ENCODE measurements at regions not wholly inside any gene's neighbourhood (a gene's known extent, or its start where the extent isn't known, plus 50 kb on each side); places are given as distances from the start of the nearest gene placed in this dataset.
"Not testable (repeated sequence)": the region's sequence is repeated elsewhere in the genome, so short reads cannot be mapped to it uniquely, and the experiment has no call there.

DNA sequence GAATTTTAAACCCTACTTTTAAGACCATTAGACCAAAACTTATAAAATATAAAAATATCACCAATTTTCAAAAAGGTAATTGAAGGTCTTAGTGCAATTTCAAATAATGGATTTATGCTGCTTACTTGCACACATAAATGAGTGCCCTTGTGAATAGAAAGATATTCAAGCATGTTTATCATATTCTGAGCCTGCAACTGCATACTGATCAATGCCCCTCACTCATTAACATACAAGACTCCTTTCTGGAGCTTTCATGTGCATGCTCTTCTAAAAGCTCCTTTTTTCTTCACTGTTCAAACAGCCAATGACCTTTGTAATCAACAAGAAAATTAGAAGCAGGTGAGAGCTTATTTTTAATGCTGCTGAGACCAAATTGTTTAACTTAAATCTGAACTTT is 1139.3 kb downstream of the HACE1 start:
- DNase-seq, result peak in 1 of 3 experiments; percentile 25

- DNase-seq, result no peak
Measured at GRCh38 chr6:103719545-103719944, 1140.2 kb downstream of the HACE1 start.

- no peak for DNase-seq
Measured at GRCh38 chr6:103715269-103715668, 1144.5 kb downstream of the HACE1 start.

DNA sequence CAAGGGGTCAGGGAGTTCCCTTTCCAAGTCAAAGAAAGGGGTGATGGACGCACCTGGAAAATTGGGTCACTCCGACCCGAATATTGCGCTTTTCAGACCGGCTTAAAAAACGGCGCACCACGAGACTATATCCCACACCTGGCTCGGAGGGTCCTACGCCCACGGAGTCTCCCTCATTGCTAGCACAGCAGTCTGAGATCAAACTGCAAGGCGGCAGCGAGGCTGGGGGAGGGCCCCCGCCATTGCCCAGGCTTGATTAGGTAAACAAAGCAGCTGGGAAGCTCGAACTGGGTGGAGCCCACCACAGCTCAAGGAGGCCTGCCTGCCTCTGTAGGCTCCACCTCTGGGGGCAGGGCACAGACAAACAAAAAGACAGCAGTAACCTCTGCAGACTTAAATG is 1150.5 kb downstream of the HACE1 start:
- not testable (repeated sequence) for DNase-seq

DNA sequence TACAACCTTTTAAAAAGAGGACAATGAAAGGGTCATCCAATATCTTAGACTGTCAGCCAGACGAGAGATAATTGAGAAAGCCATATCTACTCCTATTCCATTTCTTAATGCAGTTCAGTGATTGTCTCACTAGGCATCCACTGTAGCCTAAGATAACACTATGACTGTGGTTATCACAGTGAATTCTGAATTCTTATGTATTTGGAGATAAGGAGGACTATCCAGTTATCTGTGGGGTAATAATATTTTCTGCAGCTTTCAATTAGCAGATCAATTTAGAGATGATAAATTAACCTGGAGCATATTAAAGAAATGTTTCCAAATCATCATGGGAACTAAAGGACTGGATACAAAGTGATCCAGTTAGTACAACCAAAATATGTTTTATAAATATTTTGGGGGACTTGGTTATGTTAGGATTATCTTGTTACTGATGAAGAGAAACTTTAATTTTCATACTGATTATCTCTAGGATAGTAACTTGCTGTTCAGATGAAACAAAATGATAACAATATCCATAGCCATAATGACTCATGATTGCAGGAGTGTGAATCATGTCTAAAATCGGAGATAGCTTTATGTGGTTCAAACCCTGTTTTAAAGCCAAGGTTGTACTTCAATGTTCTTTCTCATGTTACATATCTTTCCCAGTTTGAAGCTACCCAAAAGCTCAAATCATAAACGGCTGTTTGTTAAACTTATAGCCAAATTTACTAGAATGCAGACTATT is 1152.0 kb downstream of the HACE1 start:
- DNase-seq, result no peak

- DNase-seq, result no peak
Measured at GRCh38 chr6:103699769-103700168, 1160.0 kb downstream of the HACE1 start.

DNA sequence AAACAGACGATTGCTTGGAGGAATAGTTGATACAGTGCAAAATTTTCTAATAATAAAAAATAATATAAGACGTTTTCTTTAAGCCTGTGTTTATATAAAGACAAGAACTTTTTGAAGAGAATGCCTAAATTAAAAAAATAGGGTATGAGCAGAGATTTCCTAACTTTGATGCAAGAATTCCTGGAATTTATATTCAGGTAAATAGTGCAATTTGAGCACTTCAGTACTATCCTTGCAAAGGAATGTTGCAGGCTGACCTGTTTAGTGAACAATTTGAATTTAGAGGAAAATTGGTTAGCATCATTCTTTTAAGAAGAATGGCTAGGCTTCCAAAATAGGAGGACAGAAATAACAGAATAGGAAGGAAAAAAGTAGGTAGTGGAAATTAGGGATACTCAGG is 1172.3 kb downstream of the HACE1 start:
- no peak for DNase-seq

GRCh38 chr6:103680116-103680515 is 1179.6 kb downstream of the HACE1 start:
- DNase-seq, result no peak

DNA sequence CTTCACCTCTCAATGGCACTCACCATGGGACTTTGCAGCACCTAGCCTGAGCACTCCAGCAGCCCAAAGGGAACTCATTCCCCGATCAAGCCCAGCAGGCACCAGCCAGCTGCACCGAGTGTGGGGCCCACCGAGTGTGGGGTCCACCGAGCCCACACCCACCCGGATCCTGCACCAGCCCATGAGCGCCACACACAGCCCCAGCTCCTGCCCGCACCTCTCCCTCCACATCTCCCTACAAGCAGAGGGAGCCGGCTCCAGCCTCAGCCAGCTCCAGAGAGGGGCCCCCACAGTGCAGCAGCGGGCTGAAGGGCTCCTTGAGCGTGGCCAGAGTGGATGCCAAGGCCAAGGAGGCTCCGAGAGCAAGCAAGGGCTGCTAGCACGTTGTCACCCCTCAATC is 1182.4 kb downstream of the HACE1 start:
- DNase-seq, result no peak

DNA sequence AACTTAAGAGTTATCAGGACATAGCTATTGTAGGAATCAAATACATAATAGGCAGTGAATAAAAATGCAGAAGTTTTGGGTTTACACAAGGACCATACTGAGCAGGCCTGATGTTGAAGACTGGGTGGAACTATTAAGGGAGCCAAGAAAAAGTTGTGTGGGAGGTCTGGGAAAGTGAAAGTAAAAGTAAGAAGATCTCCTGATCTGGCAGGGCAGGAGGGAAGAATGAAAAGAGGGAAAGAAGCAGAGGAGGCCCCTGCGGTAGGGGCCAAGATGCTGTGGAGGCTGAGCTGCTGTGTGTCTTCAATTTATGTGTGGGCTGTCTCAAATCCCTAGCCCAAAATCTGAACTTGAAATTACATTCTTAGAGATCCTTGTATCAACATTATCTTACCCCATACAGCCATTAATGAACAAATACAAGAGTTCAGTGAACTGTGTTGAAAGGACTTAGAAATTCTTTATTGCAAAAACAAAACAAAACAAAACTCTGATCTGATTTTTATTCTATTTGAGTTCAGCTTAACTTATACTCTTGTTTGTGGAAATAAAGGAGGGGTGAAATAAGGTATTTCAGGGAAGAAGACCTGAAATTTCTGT is 1183.8 kb downstream of the HACE1 start:
- no peak for DNase-seq

DNA sequence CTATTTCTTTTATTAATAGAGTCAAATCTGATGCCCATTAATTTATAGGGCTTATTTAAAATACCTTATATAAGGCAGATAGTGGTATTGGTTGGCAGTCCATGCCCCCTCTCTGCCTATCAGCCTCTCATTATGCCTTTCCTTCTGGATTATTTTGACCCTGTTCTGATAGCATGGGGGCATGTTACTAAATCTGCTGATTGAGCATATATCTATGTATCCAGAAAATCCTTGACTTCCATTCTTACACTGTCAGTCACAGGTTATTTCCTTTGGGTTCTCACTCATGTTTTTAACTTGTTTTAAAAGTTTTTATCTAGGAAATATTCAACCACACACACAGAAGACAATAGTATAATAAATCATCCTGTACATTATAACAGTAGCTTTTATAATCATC is 1184.9 kb downstream of the HACE1 start:
- no peak for DNase-seq

- peak in 1 of 3 experiments; percentile 8 for DNase-seq
Measured at GRCh38 chr6:103672169-103672568, 1187.5 kb downstream of the HACE1 start.

DNA sequence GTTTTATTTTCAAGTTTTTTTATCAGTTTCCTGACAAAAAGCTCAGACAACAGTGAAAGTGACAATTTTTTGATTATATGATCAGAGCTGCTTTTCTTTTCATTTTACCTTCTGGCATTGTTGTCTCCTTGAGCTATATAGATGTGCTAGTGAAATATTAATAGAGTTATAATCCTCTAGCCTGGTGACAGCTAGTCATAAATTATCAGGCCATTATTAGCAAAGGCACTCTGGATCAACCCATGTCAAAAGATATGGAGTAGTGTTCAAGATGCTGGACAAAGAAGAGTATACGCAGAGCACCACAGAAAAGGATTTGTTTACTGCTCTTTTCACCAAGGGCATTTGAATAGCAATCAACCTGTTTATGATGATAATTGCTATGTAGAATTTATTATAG is 1230.1 kb downstream of the HACE1 start:
- DNase-seq, result peak in 2 of 3 experiments; percentile 7 to 83

GRCh38 chr6:103617642-103618041 is 1242.1 kb downstream of the HACE1 start:
- DNase-seq, result no peak

DNA sequence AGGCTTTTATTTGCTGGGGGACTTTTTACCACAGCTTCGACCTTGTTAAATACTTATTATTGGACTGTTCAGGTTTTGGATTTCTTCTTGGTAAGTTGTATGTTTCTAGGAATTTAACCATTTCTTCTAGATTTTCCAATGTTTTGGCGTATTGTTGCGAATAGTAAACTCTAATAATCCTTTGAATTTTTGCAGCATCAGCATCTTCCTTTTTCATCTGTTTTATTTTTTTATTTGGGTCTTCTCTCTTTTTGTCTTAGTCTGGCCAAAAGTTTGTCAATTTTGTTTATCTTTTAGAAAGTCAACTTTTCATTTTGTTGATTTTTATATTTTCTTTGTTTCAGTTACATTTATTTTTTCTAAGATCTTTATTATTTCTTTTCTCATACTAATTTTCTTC is 1272.0 kb downstream of the HACE1 start:
- DNase-seq, result no peak

- no peak for DNase-seq
Measured at GRCh38 chr6:103578115-103578514, 1281.6 kb downstream of the HACE1 start.

DNA sequence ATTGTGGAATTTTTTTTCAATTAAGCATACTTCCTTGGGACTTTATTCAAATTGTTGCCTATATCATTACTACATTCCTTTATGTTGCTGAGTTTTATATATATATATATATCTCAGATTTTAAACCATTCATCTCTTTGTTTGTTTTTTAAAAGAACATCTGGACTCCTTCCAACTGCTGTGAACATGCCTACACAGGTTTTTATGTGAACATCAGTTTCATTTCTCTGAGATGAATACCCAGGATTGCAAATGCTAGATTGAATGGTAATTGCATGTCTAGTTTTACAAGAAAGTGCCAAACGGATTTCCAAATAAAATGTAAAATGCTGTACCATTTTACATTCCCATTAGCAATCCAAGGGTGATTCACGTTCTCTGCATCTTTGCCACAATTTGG is 1289.3 kb downstream of the HACE1 start:
- no peak for DNase-seq

GRCh38 chr6:103554911-103555310 is 1304.8 kb downstream of the HACE1 start:
- no peak for DNase-seq

GRCh38 chr6:103538381-103538780 is 1321.3 kb downstream of the HACE1 start:
- peak in 1 of 3 experiments; percentile 36 for DNase-seq

DNA sequence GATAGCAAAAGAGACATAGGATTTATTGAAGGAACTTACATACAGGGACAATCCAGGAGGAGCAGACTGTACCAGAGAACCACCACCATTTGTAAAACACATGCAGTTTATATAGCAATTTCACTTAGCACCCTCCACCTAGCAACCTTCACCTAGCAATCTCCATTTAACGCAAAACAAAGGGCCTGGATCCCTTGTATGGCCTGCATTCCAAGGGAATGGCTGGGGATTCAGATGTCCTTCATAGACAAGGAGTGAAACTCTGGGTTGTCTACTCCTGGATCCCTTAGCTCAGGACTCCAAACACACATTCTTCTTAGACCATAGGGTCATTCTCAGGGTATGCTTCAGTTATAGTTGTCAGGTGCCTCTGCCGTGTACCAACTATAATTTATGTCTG is 1324.9 kb downstream of the HACE1 start:
- DNase-seq, result no peak

- DNase-seq, result no peak
Measured at GRCh38 chr6:103534095-103534494, 1325.6 kb downstream of the HACE1 start.

GRCh38 chr6:103522045-103522444 is 1337.7 kb downstream of the HACE1 start:
- no peak for DNase-seq

GRCh38 chr6:103516336-103516735 is 1343.4 kb downstream of the HACE1 start:
- DNase-seq, result no peak

DNA sequence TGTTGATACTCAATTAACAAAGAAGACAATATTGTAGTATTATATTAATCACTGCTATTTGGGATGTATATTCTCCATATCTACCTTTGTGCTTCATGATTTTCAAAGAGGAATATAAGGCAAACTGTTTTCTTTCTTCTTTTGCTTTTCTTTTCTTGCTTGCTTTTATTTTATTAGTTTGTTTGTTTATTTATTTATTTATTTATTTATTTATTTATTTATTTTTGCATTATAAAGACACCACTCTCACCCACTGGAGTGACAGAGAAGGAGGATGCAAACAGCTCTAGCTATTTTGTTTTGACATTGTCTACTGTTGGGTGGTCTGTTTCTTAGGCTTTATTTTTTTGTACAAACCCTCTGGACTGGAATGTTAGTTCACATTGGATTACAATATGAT is 1352.7 kb downstream of the HACE1 start:
- DNase-seq, result no peak

GRCh38 chr6:103505155-103505518 is 1354.6 kb downstream of the HACE1 start:
- DNase-seq, result no peak

All from NCI-H1417 (cell line).